ENCODE measurements at regions not wholly inside any gene's neighbourhood (a gene's known extent, or its start where the extent isn't known, plus 50 kb on each side); places are given as distances from the start of the nearest gene placed in this dataset.
A peak's percentile ranks its signal among the peaks of the same experiment; 100 is the strongest.
"Not testable (repeated sequence)": the region's sequence is repeated elsewhere in the genome, so short reads cannot be mapped to it uniquely, and the experiment has no call there.

GRCh38 chr6:90715093-90715655, 128.3 kb upstream of the MAP3K7 start:
- no peak for DNase-seq (ENCODE audit: low spot score)

- no peak for DNase-seq (ENCODE audit: low spot score)
Observed at GRCh38 chr6:90714319-90714718, 127.4 kb upstream of the MAP3K7 start.

DNA sequence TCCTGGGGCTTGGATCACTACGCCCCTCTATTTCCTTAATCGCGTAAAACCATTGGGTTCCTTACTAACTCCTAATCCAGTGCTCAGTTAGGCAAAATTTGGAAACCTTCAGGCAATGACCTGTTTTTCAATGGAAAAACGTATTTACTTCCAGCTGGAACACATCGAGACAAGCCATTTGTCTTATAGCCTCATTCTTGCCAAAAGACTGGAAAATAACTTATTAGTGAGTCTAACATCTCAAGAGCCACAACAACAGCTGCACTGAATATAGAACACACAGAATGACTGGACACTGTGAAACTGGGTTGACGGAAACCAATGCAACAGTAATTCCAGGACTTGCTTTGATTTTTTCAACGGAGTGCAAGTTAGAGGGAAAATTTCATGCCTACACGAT, 125.2 kb upstream of the MAP3K7 start:
- DNase-seq (ENCODE audit: low spot score): no peak

DNA sequence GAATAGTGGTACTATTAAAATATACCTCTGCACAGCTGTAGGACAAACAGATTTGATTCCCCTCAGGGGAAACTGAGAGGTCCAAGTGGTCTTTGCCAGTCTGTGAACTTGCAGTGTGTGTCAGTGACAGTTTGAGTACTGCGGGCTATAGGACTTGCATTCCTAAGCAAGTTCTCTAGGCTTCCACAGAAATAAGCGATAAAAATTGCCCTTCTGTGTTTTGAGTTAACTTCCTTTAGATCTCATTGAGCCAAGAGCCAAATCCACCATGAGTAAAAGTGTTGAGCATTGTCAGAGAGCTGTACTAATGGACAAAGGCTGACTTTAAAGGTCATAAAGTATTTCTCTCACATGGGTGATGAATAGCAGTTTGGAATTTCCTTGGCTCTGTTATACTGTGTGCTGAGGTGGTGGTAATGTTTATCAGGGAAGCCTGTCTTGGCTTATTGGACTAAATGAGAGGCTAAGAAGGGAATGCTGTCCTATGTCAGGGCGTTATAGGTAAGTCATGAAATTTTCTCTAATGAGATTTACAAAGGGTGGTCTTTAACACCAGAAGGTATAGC, 122.6 kb upstream of the MAP3K7 start:
- DNase-seq (ENCODE audit: low spot score): no peak

DNA sequence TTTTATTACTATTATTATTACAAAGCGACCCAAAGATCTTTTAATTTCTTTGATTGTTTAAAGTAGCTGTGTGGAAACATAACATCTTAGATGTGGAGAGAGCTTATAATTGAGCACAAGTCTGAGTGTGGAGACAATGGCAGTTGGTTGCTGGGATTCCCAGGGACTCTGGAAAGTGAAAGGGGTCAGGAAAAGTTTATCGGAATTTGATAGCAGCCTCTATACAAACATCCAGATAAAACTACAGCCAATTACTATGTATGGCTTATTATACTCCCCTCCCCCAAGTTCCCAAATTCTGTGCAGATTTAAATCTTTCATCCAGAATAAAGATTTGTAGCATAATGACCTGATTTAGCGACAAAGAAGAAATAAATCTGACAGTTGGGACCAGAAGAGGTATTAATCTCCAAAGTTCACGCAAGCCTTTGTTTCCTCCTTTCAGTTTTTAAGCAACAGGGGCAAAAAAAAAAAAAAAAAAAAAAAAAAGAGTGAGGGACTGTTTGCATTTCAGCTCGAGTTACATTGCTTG, 121.4 kb upstream of the MAP3K7 start:
- no peak for DNase-seq (ENCODE audit: low spot score)

DNA sequence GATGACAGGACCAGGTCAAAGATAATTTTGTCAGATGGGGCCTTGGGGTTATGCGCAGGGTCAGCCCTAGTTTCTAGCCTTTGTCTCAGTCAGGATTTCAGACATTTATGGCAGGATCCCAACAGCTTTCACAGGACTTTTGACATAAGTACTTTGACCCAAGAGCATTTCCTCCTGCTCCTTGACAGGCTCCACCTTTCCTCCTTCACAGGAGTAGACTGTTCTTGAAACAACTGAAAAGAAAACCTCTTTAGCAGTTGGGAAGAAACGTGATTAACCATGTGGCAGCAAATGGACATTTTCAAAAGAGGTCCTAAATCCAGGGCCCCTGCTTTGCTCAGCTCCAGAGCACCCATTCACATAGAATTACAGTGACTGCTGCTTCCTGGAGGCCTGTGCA, 120.4 kb upstream of the MAP3K7 start:
- DNase-seq (ENCODE audit: low spot score): no peak

GRCh38 chr6:90703336-90703735, 116.5 kb upstream of the MAP3K7 start:
- no peak for DNase-seq (ENCODE audit: low spot score)

GRCh38 chr6:90701926-90702325, 115.1 kb upstream of the MAP3K7 start:
- no peak for DNase-seq (ENCODE audit: low spot score)

- peak; percentile 62 for DNase-seq (ENCODE audit: low spot score)
Observed at GRCh38 chr6:90701146-90701781, 114.4 kb upstream of the MAP3K7 start.

- DNase-seq (ENCODE audit: low spot score): no peak
Observed at GRCh38 chr6:90695316-90695715, 108.4 kb upstream of the MAP3K7 start.

GRCh38 chr6:90694802-90695201, 107.9 kb upstream of the MAP3K7 start:
- no peak for DNase-seq (ENCODE audit: low spot score)

DNA sequence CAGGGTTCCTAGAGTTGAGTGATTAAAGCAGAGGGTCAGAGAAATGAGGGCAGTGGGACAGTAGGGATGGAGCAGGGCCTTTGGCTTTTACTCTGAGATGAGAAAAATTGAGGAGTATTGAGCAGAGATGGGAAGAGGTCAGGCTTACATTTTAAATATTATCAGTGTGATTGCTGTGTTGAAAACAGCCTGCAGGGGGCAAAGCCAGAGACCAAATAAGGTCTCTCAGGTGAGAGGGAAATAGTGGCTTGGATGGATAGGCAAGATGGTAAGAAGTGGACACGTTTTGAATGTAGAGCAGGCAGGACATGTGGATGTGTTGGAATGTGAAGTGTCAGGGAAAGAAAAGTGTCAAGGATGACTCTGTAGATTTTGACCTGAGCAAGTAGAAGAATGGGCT, 105.0 kb upstream of the MAP3K7 start:
- DNase-seq (ENCODE audit: low spot score): peak; percentile 36

DNA sequence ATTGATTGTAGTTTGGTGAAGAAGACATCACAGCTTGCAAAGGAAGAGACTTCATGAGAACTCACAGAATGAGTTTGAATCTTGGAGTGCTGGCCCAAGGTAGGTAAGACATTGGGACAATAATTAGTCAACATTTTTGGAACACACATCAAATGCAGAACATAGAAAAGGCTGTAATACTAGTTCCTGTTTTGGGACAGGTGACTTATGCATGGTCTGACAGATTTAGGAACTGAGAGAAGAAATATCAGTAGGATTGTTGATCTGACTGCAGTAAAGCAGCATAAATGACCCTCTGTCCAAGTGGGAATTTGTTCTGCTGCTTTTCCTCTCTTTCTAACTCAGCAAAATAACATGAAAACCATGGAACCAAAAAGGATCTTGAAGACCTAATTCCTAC, 102.3 kb upstream of the MAP3K7 start:
- no peak for DNase-seq (ENCODE audit: low spot score)

GRCh38 chr6:90687775-90688380, 101.0 kb upstream of the MAP3K7 start:
- DNase-seq (ENCODE audit: low spot score): no peak

DNA sequence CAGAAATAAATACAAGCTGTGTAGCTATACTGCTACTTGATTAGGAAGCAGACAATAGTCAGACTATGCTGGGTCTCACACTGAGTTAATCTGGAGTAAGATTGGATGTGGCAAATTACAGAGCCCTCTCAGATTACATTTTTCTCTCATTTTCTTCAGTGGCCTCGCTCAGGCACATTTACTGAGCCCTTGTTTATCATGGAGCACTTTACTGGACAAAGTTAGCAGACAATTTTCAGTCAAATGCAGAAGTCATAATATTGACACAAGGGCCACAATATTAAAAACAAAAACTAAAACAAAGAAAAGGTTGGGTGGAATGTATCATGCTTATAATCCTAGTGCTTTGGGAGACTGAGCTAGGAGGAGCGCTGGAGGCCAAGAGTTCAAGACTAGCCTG, 95.0 kb upstream of the MAP3K7 start:
- no peak for DNase-seq (ENCODE audit: low spot score)

- no peak for DNase-seq (ENCODE audit: low spot score)
Observed at GRCh38 chr6:90678049-90678779, 91.3 kb upstream of the MAP3K7 start.

- no peak for DNase-seq (ENCODE audit: low spot score)
Observed at GRCh38 chr6:90677440-90677839, 90.6 kb upstream of the MAP3K7 start.

- DNase-seq (ENCODE audit: low spot score): no peak
Observed at GRCh38 chr6:90676516-90677300, 89.8 kb upstream of the MAP3K7 start.

GRCh38 chr6:90675107-90675506, 88.2 kb upstream of the MAP3K7 start:
- DNase-seq (ENCODE audit: low spot score): not testable (repeated sequence)

DNA sequence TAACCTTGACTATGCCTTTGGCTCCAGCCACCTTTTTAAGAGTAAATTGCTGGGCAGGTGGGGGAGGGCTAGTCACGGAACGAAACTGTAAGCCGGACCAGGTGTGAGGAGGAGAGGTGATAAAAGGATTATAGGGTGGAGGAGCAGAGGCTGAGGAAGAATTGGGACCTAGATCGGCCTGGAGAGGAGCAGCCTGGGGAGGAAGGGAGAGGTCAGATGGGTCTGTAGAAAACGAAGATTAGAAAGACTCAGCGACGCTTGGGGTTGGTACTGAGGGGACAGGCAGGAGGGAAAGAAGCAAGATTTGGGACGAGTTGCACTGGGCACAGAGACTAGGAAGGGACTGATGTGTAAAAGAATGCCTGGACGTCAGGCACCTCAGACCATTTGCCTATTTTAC, 87.2 kb upstream of the MAP3K7 start:
- not testable (repeated sequence) for DNase-seq (ENCODE audit: low spot score)

- DNase-seq (ENCODE audit: low spot score): no peak
Observed at GRCh38 chr6:90669846-90670245, 83.0 kb upstream of the MAP3K7 start.

DNA sequence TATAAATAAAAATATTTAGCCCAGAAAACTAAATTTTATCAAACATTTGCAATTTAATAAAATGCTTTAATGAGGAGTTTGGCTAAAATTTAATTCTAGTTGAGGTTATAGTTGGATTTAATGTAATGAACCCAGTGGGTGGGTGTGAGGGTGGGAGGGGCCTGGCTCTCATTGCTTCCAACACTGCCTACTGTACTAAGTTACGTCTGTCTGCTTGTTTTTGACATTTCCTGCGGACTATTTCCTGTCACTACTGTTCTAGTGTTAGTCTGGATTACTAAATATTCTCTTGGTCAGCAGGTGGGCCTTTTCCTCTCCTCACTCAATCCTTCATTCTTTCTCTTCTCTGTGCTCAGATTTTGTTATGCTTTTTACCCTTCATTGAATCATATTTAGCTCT, 82.5 kb upstream of the MAP3K7 start:
- no peak for DNase-seq (ENCODE audit: low spot score)

Data from NAMALWA (cell line).